ENCODE measurements at regions not wholly inside any gene's neighbourhood (a gene's known extent, or its start where the extent isn't known, plus 50 kb on each side); places are given as distances from the start of the nearest gene placed in this dataset.

- H3K4me3 ChIP-seq (replicated peaks in 1 of 3; ENCODE audit: insufficient read depth in 1 of 3, low read depth in 1 of 3, low read length in 3 of 3): no peak overlapping the region
- no peaks in the 10 kb centered on the region for H3K9me3 ChIP-seq (replicated peaks; ENCODE audit: control insufficient read depth, insufficient read depth, low read length)
- TF ChIP-seq EZH2 (IDR thresholded peaks at IDR 0.05; ENCODE audit: borderline replicate concordance, low read depth, low read length, severe bottlenecking) (no peak), MYC (IDR thresholded peaks at IDR 0.05; ENCODE audit: low read depth, low read length) (no peak), POLR2AphosphoS5 (IDR thresholded peaks at IDR 0.05; ENCODE audit: insufficient read depth, low read depth, low read length) (no peak), FOS (IDR thresholded peaks at IDR 0.05; ENCODE audit: borderline replicate concordance, insufficient read depth, low read length) (no peak)
- H4K20me1 ChIP-seq (replicated peaks; ENCODE audit: control insufficient read depth, extremely low read depth, insufficient read depth, low read length): no peaks in the 10 kb centered on the region
- no peak overlapping the region for H3K9ac ChIP-seq (replicated peaks; ENCODE audit: extremely low read depth, insufficient read depth, low read length)
- H2AFZ ChIP-seq (ENCODE audit: low read depth, low read length): no peak overlapping the region
- no peaks in the 10 kb centered on the region for H3K4me1 ChIP-seq (ENCODE audit: control insufficient read depth, extremely low read depth, insufficient read depth, low read length)
- no peak overlapping the region for H3K27ac ChIP-seq (ENCODE audit: insufficient read depth, low read depth, low read length)
- no peaks in the 10 kb centered on the region for H3K79me2 ChIP-seq (ENCODE audit: control insufficient read depth, insufficient read depth, low read length)
- FAIRE-seq (no peak), DNase-seq (ENCODE audit: low read depth, low spot score) (no peak)
- no TSS peak for BruUV-seq (replicated peaks)
- POLR2A ChIA-PET: no interaction called here
- intact Hi-C loops (cut with micrococcal nuclease) (no loop called here), dilution Hi-C loops (cut with MboI; ENCODE audit: extremely low pct_ligation_motif_present, low sequenced_read_pairs) (no loop called here)
- no peaks in the 10 kb centered on the region for H3K36me3 ChIP-seq (ENCODE audit: control insufficient read depth in 2 of 2, extremely low read depth in 1 of 2, insufficient read depth in 2 of 2, low read length in 2 of 2)
- no peaks in the 10 kb centered on the region for H3K27me3 ChIP-seq (ENCODE audit: control insufficient read depth in 2 of 2, insufficient read depth in 2 of 2, low read length in 2 of 2)
- H3K4me2 ChIP-seq (ENCODE audit: insufficient read depth, low read length): no peak overlapping the region
- CTCF ChIA-PET: no interaction called here
- no peaks in the 10 kb centered on the region for H3K9me1 ChIP-seq (replicated peaks; ENCODE audit: control insufficient read depth, extremely low read depth, insufficient read depth, low read length)
These were observed 339.1 kb upstream of the POU1F1 start for GRCh38 chr3:87615506-87615905.

GRCh38 chr3:87614998-87615397 is 338.6 kb upstream of the POU1F1 start:
- FAIRE-seq: no peak
- dilution Hi-C loops (cut with MboI; ENCODE audit: extremely low pct_ligation_motif_present, low sequenced_read_pairs): no loop called here

More at GRCh38 chr3:87614998-87615397, 338.6 kb upstream of the POU1F1 start:
- Histone ChIP-seq H3K9me3 (replicated peaks; ENCODE audit: control insufficient read depth, insufficient read depth, low read length) (no peaks in the 10 kb centered on the region), H3K27me3 (ENCODE audit: control insufficient read depth in 2 of 2, insufficient read depth in 2 of 2, low read length in 2 of 2) (no peaks in the 10 kb centered on the region), H3K4me2 (ENCODE audit: insufficient read depth, low read length) (no peak overlapping the region), H3K4me1 (ENCODE audit: control insufficient read depth, extremely low read depth, insufficient read depth, low read length) (no peaks in the 10 kb centered on the region), H3K4me3 (replicated peaks in 1 of 3; ENCODE audit: insufficient read depth in 1 of 3, low read depth in 1 of 3, low read length in 3 of 3) (no peak overlapping the region), H3K79me2 (ENCODE audit: control insufficient read depth, insufficient read depth, low read length) (no peaks in the 10 kb centered on the region), H3K9me1 (replicated peaks; ENCODE audit: control insufficient read depth, extremely low read depth, insufficient read depth, low read length) (no peaks in the 10 kb centered on the region), H3K9ac (replicated peaks; ENCODE audit: extremely low read depth, insufficient read depth, low read length) (no peak overlapping the region), H4K20me1 (replicated peaks; ENCODE audit: control insufficient read depth, extremely low read depth, insufficient read depth, low read length) (no peaks in the 10 kb centered on the region), H3K27ac (ENCODE audit: insufficient read depth, low read depth, low read length) (no peak overlapping the region), H2AFZ (ENCODE audit: low read depth, low read length) (no peak overlapping the region), H3K36me3 (ENCODE audit: control insufficient read depth in 2 of 2, extremely low read depth in 1 of 2, insufficient read depth in 2 of 2, low read length in 2 of 2) (no peaks in the 10 kb centered on the region)
- no peak for TF ChIP-seq JUN (IDR thresholded peaks at IDR 0.05; ENCODE audit: borderline replicate concordance, insufficient read depth, insufficient read length, low read depth)
- TF ChIP-seq EZH2 (IDR thresholded peaks at IDR 0.05; ENCODE audit: borderline replicate concordance, low read depth, low read length, severe bottlenecking): no peak
- no peak for TF ChIP-seq MYC (IDR thresholded peaks at IDR 0.05; ENCODE audit: low read depth, low read length)
- TF ChIP-seq POLR2AphosphoS5 (IDR thresholded peaks at IDR 0.05; ENCODE audit: insufficient read depth, low read depth, low read length): no peak
- no peak for TF ChIP-seq GATA2 (IDR thresholded peaks at IDR 0.05; ENCODE audit: insufficient read depth, insufficient read length, low read depth, low read length)
- no peak for TF ChIP-seq POLR2A (IDR thresholded peaks at IDR 0.05; ENCODE audit: low read depth, low read length)
- TF ChIP-seq MAX (IDR thresholded peaks at IDR 0.05; ENCODE audit: insufficient read depth, insufficient read length): no peak
- no peak for TF ChIP-seq CTCF (IDR thresholded peaks at IDR 0.05; ENCODE audit: extremely low read depth in 1 of 2, insufficient read depth in 1 of 2, low read depth in 1 of 2, low read length in 2 of 2)
- no peak for TF ChIP-seq FOS (IDR thresholded peaks at IDR 0.05; ENCODE audit: borderline replicate concordance, insufficient read depth, low read length)
- POLR2A ChIA-PET: no interaction called here
- no TSS peak for BruUV-seq (replicated peaks)
- intact Hi-C loops (cut with micrococcal nuclease): no loop called here
- DNase-seq (ENCODE audit: low read depth, low spot score): no peak
- CTCF ChIA-PET: no interaction called here
